ENCODE measurements at regions not wholly inside any gene's neighbourhood (a gene's known extent, or its start where the extent isn't known, plus 50 kb on each side); places are given as distances from the start of the nearest gene placed in this dataset.
A peak's percentile ranks its signal among the peaks of the same experiment; 100 is the strongest.

DNA sequence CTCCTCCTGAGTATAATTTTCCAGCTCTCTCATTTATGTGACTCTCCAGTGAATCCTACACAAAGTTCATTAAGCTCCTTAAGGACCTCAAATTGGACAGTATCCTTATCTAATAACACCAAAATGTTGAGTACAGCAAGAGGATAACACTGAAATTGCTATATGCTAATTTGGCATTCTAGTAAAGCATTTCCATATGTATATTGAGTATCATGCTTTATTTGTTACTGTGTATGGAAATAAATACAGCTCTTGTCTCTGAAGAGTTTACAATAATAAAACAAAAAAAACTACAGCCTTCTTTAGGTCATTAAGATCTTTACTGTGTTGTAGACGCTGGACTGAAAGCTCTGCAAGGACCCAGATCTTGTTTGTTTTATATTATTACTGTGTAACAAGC, 1341.3 kb downstream of the ROBO1 start:
- Histone ChIP-seq H3K4me3 (no peak overlapping the region), H3K4me1 (no peaks in the 10 kb centered on the region), H3K9me3 (peaks cover 0 to 6% of the 10 kb centered on the region in 2 donors), H3K27ac (no peak overlapping the region), H3K36me3 (no peaks in the 10 kb centered on the region), H3K27me3 (no peaks in the 10 kb centered on the region)
- intact Hi-C loops (cut with DNase I) = no loop called here
- TF ChIP-seq, protein P1, sequence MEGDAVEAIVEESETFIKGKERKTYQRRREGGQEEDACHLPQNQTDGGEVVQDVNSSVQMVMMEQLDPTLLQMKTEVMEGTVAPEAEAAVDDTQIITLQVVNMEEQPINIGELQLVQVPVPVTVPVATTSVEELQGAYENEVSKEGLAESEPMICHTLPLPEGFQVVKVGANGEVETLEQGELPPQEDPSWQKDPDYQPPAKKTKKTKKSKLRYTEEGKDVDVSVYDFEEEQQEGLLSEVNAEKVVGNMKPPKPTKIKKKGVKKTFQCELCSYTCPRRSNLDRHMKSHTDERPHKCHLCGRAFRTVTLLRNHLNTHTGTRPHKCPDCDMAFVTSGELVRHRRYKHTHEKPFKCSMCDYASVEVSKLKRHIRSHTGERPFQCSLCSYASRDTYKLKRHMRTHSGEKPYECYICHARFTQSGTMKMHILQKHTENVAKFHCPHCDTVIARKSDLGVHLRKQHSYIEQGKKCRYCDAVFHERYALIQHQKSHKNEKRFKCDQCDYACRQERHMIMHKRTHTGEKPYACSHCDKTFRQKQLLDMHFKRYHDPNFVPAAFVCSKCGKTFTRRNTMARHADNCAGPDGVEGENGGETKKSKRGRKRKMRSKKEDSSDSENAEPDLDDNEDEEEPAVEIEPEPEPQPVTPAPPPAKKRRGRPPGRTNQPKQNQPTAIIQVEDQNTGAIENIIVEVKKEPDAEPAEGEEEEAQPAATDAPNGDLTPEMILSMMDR (IDR thresholded peaks at IDR 0.05) = no peak
- no peak for DNase-seq (ENCODE audit: low spot score in 2 of 2)

DNA sequence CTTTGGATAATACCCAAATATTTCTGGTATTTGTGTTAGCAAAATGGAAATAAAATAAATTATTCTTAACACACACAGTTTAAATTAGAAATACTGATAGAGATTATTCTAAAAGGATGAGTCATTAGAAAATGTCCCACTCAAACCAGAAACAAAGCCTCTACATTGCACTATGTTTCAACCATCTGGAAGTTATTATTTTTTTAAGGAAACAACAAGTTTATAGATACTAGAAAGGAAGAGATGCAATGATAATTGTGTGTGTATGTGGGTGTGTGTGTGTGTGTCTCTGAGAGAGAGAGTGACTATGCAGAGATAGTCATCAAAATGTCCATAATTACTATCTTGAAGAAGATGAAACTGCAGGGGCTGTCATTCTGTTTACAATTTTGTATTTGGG, 1340.5 kb downstream of the ROBO1 start:
- no peaks in the 10 kb centered on the region for H3K4me1 ChIP-seq
- no peaks in the 10 kb centered on the region for H3K36me3 ChIP-seq
- intact Hi-C loops (cut with DNase I) = no loop called here
- no peak overlapping the region for H3K4me3 ChIP-seq
- no peak overlapping the region for H3K27ac ChIP-seq
- TF ChIP-seq, protein P1 (IDR thresholded peaks at IDR 0.05) = no peak
- DNase-seq (ENCODE audit: low spot score in 2 of 2) = no peak
- peaks cover 0 to 6% of the 10 kb centered on the region in 2 donors for H3K9me3 ChIP-seq
- H3K27me3 ChIP-seq = no peaks in the 10 kb centered on the region

DNA sequence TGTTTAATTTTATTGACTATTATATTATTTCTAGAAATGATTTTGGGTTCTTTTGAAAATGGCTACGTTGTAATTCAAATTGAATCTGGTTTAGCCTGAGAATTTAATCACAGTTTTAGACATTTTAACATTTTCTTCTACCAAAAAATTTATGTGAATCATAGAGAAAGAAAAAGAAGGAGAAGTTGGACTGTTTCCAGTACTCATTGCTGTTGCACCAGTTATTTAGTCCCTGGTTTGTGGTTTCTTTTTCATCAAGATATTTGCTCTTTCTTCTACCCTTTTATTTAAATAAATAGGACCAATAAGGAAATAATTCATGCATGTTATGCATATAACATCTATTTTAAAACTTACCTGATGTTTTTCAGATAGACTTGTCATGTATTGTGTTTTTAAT, 1337.1 kb downstream of the ROBO1 start:
- DNase-seq (ENCODE audit: low spot score in 2 of 2) = no peak
- Histone ChIP-seq H3K27ac (no peak overlapping the region), H3K27me3 (no peaks in the 10 kb centered on the region), H3K4me3 (no peak overlapping the region), H3K9me3 (peaks cover 0 to 6% of the 10 kb centered on the region in 2 donors), H3K4me1 (no peaks in the 10 kb centered on the region), H3K36me3 (no peaks in the 10 kb centered on the region)
- intact Hi-C loops (cut with DNase I) = no loop called here
- TF ChIP-seq, protein P1 (IDR thresholded peaks at IDR 0.05) = no peak

DNA sequence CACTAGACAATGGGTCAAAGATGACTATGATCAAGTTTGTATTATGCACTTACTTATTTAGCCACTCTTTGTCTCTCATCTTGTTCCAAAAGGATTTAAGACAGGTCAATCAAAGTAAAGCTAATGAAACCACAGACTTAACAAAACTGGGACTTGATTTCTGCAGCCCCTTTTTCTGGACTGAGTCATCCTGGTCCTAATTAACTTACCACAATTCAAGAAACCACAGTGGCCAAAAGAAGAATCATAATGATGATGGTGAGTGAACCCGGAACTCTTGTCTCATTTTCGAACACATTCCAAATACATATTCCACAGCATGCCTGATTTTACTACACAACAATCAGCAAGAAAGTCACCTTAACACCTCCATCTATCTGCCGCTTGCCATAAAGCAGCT, 1333.0 kb downstream of the ROBO1 start:
- TF ChIP-seq, protein P1 (IDR thresholded peaks at IDR 0.05) = no peak
- no peak overlapping the region for H3K4me3 ChIP-seq
- no peaks in the 10 kb centered on the region for H3K4me1 ChIP-seq
- no peak overlapping the region for H3K27ac ChIP-seq
- H3K9me3 ChIP-seq = peaks cover 0 to 3% of the 10 kb centered on the region in 2 donors
- H3K27me3 ChIP-seq = no peaks in the 10 kb centered on the region
- intact Hi-C loops (cut with DNase I) = no loop called here
- H3K36me3 ChIP-seq = no peaks in the 10 kb centered on the region
- DNase-seq (ENCODE audit: low spot score in 2 of 2) = no peak

DNA sequence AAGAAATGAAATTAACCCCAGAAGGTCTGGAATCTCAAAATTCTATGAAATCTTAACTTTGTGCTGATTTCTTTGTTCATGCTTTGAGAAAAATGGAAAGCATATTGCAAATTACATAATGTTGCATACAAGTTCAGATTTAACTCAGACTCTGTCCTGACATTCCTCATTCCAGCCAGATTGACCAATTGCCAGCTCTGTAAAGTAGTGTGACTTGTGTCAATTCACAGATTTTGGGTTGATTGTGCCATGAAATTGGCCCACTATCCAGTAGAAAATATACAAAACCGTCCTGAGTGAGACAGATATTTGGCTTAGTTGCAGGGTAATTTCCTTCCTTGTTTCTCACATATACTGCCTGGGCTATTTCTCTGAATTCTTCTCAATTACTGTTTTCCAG, 1312.6 kb downstream of the ROBO1 start:
- H3K27ac ChIP-seq = peak overlapping the region in 1 of 2 donors; percentile 31
- H3K9me3 ChIP-seq = no peaks in the 10 kb centered on the region
- H3K4me3 ChIP-seq = peak overlapping the region in 1 of 2 donors; percentile 15
- DNase-seq (ENCODE audit: low spot score in 2 of 2) = no peak
- intact Hi-C loops (cut with DNase I) = no loop called here
- H3K4me1 ChIP-seq = no peaks in the 10 kb centered on the region
- H3K36me3 ChIP-seq = no peaks in the 10 kb centered on the region
- TF ChIP-seq, protein P1 (IDR thresholded peaks at IDR 0.05) = no peak
- H3K27me3 ChIP-seq = no peaks in the 10 kb centered on the region
